Caco-2 (cell line): ENCODE measurements at regions not wholly inside any gene's neighbourhood (a gene's known extent, or its start where the extent isn't known, plus 50 kb on each side); places are given as distances from the start of the nearest gene placed in this dataset.

ENCODE experiments used
- BruUV-seq: library from RNA; stranded (reverse); fragments of 400-500 nt; replicated peaks from 2 replicates; lab custom pipeline; 2021; lab: Mats Ljungman, UMichigan
- CTCF ChIA-PET: fragments of 300-600 bp; sonication (Branson Sonifier 250); formaldehyde crosslinking; loops from one replicate; lab custom pipeline; 2022; ENCODE audit warnings: antibody characterized with exemption; lab: Charles Lee
- POLR2A ChIA-PET: fragments of 300-600 bp; sonication (Branson Sonifier 250); formaldehyde crosslinking; loops from one replicate; lab custom pipeline; 2022; ENCODE audit warnings: antibody characterized with exemption; lab: Charles Lee
- DNase-seq, 2 experiments: peaks; one replicate each; pipeline versions ENCODE4 v3.0.0 to v3.0.0-alpha.2; 2020 to 2022
- H3K27me3 ChIP-seq: replicated peaks from 2 replicates; pipeline ENCODE4 v1.6.0; 2011; ENCODE audit warnings: low read length; ENCODE audit not compliant: control insufficient read depth, insufficient read depth
- H3K36me3 ChIP-seq: 2 replicates; pipeline ENCODE4 v1.5.1; 2011; ENCODE audit warnings: low read length; ENCODE audit not compliant: control insufficient read depth, insufficient read depth
- H3K4me1 ChIP-seq: fragments of 250-450 bp; sonication (Bioruptor Pico); 2 replicates; pipeline ENCODE4 v1.5.1; 2020; ENCODE audit warnings: mild to moderate bottlenecking
- H3K4me3 ChIP-seq: 2 replicates; pipeline ENCODE4 v1.5.1; 2011; ENCODE audit warnings: low read depth, mild to moderate bottlenecking, control low read depth, low read length
- H3K9me3 ChIP-seq: fragments of 250-450 bp; sonication (Bioruptor Pico); 2 replicates; pipeline ENCODE4 v1.5.1; 2020; ENCODE audit warnings: mild to moderate bottlenecking, moderate library complexity
- H3K27ac Mint-ChIP-seq: one replicate; pipeline ENCODE4 v1.8.0; 2022; ENCODE audit warnings: mixed read lengths; ENCODE audit not compliant: unreplicated experiment
- H3K27me3 Mint-ChIP-seq: one replicate; pipeline ENCODE4 v1.8.0; 2022; ENCODE audit warnings: mixed read lengths; ENCODE audit not compliant: insufficient read depth, unreplicated experiment
- H3K36me3 Mint-ChIP-seq: one replicate; pipeline ENCODE4 v1.8.0; 2022; ENCODE audit warnings: mild to moderate bottlenecking, mixed read lengths; ENCODE audit not compliant: insufficient read depth, unreplicated experiment
- H3K4me1 Mint-ChIP-seq: one replicate; pipeline ENCODE4 v1.8.0; 2022; ENCODE audit warnings: low read depth, mixed read lengths; ENCODE audit not compliant: unreplicated experiment
- H3K4me3 Mint-ChIP-seq: one replicate; pipeline ENCODE4 v1.8.0; 2022; ENCODE audit warnings: mild to moderate bottlenecking, moderate library complexity, mixed read lengths; ENCODE audit not compliant: unreplicated experiment
- H3K9me3 Mint-ChIP-seq: one replicate; pipeline ENCODE4 v1.8.0; 2022; ENCODE audit warnings: mixed read lengths; ENCODE audit not compliant: unreplicated experiment
- CTCF ChIP-seq, 2 experiments: fragments of 200-600 bp in 1 of 2; IDR thresholded peaks; 1 replicate in 1 of 2; 2 replicates in 1 of 2; pipeline versions ENCODE4 v1.5.1 to v1.8.0; 2011 to 2022; ENCODE audit warnings: antibody characterized with exemption in 1 of 2, control low read depth in 1 of 2, inconsistent platforms in 1 of 2, low read depth in 1 of 2, low read length in 1 of 2, mild to moderate bottlenecking in 1 of 2, moderate library complexity in 1 of 2; ENCODE audit not compliant: insufficient read depth in 1 of 2, severe bottlenecking in 1 of 2, unreplicated experiment in 1 of 2
- intact Hi-C: fragments of 100-400 bp; cut with micrococcal nuclease; formaldehyde crosslinking; loops from one replicate; pipeline ENCODE4 v1.10.0; 2022; ENCODE audit not compliant: unreplicated experiment

GRCh38 chr15:25515633-25516032 lies 76.8 kb upstream of the UBE3A start:
- Mint-ChIP-seq H3K4me1 (no peaks in the 10 kb centered on the region), H3K9me3 (peaks cover 11% of the 10 kb centered on the region), H3K4me3 (no peak overlapping the region), H3K27me3 (peaks cover 3% of the 10 kb centered on the region), H3K27ac (no peak overlapping the region), H3K36me3 (no peaks in the 10 kb centered on the region)
- DNase-seq = no peak
- H3K36me3 ChIP-seq = no peaks in the 10 kb centered on the region
- H3K4me3 ChIP-seq = no peak overlapping the region
- H3K4me1 ChIP-seq = no peaks in the 10 kb centered on the region
- no peak for TF ChIP-seq CTCF (IDR thresholded peaks at IDR 0.05; ENCODE audit: insufficient read depth in 1 of 2, low read depth in 1 of 2, low read length in 1 of 2, severe bottlenecking in 1 of 2, unreplicated experiment in 1 of 2)
- no peaks in the 10 kb centered on the region for H3K27me3 ChIP-seq
- no peaks in the 10 kb centered on the region for H3K9me3 ChIP-seq
- intact Hi-C loops = no loop called here
- CTCF ChIA-PET = no interaction called here
- no TSS peak for BruUV-seq
- POLR2A ChIA-PET = no interaction called here

GRCh38 chr15:25514522-25514921 lies 75.7 kb upstream of the UBE3A start:
- no peaks in the 10 kb centered on the region for H3K36me3 ChIP-seq
- no peak overlapping the region for H3K4me3 ChIP-seq
- Mint-ChIP-seq H3K27me3 (peaks cover 3% of the 10 kb centered on the region), H3K4me1 (no peaks in the 10 kb centered on the region), H3K9me3 (peaks cover 11% of the 10 kb centered on the region), H3K27ac (no peak overlapping the region), H3K4me3 (no peak overlapping the region), H3K36me3 (no peaks in the 10 kb centered on the region)
- DNase-seq = no peak
- intact Hi-C loops = no loop called here
- H3K9me3 ChIP-seq = no peaks in the 10 kb centered on the region
- no peaks in the 10 kb centered on the region for H3K4me1 ChIP-seq
- POLR2A ChIA-PET = no interaction called here
- H3K27me3 ChIP-seq = no peaks in the 10 kb centered on the region
- CTCF ChIA-PET = no interaction called here
- BruUV-seq = no TSS peak
- no peak for TF ChIP-seq CTCF (IDR thresholded peaks at IDR 0.05; ENCODE audit: insufficient read depth in 1 of 2, low read depth in 1 of 2, low read length in 1 of 2, severe bottlenecking in 1 of 2, unreplicated experiment in 1 of 2)

GRCh38 chr15:25512957-25513356 lies 74.1 kb upstream of the UBE3A start:
- no peak overlapping the region for H3K27ac Mint-ChIP-seq

More at GRCh38 chr15:25512957-25513356, 74.1 kb upstream of the UBE3A start:
- H3K36me3 Mint-ChIP-seq = no peaks in the 10 kb centered on the region
- no TSS peak for BruUV-seq
- no peak for TF ChIP-seq CTCF (IDR thresholded peaks at IDR 0.05; ENCODE audit: insufficient read depth in 1 of 2, low read depth in 1 of 2, low read length in 1 of 2, severe bottlenecking in 1 of 2, unreplicated experiment in 1 of 2)
- intact Hi-C loops = no loop called here
- H3K9me3 Mint-ChIP-seq = peaks cover 11% of the 10 kb centered on the region
- no peak overlapping the region for H3K4me3 ChIP-seq
- H3K4me1 Mint-ChIP-seq = no peaks in the 10 kb centered on the region
- peaks cover 3% of the 10 kb centered on the region for H3K27me3 Mint-ChIP-seq
- H3K4me1 ChIP-seq = no peaks in the 10 kb centered on the region
- CTCF ChIA-PET = no interaction called here
- POLR2A ChIA-PET = no interaction called here
- no peak for DNase-seq
- H3K27me3 ChIP-seq = no peaks in the 10 kb centered on the region
- H3K4me3 Mint-ChIP-seq = no peak overlapping the region
- no peaks in the 10 kb centered on the region for H3K9me3 ChIP-seq
- no peaks in the 10 kb centered on the region for H3K36me3 ChIP-seq
